Ovary (tissue), 3 donors: ENCODE measurements at regions not wholly inside any gene's neighbourhood (a gene's known extent, or its start where the extent isn't known, plus 50 kb on each side); places are given as distances from the start of the nearest gene placed in this dataset.

Experiments used
- EP300 ChIP-seq: sonication (generic); formaldehyde crosslinking; IDR thresholded peaks from one replicate; pipeline ENCODE4 v1.6.1; 2017; ENCODE audit warnings: antibody characterized with exemption
- POLR2A ChIP-seq: fragments of 450-650 bp; IDR thresholded peaks from one replicate; pipeline ENCODE4 v1.6.1; 2017; ENCODE audit warnings: antibody characterized with exemption, mild to moderate bottlenecking, moderate library complexity
- TF ChIP-seq, protein P1 (sequence below), 3 donors: fragments of 450-650 bp in 2 of 3; fragments of 200-600 bp in 1 of 3; IDR thresholded peaks; one replicate each; pipeline versions ENCODE4 v1.5.1 to v1.8.0; 2016 to 2022; ENCODE audit warnings: antibody characterized with exemption in 3 of 3, mild to moderate bottlenecking in 1 of 3
- donor health status: DM: no; HTN: no; CAD: no.

DNA sequence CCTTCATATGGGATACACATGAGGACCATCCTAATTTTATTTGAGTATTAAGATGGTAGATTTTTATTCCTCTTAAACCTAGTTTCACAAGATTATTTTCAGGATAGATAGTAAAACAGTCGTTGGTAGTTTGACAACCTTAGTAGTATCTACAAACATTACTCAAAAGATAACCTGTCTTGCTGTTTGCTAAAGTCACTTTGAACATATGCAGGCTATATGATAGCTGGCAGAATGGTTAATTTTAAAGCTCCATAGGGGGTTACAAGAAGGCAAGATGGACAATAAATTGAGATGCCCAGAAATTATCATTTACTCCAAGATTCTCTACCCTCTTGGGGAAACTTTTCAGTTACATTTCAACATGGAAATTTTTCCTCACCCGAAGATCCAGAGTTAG is 525.7 kb downstream of the SOX5 start:
- TF ChIP-seq POLR2A (no peak), EP300 (no peak)
- TF ChIP-seq, protein P1, sequence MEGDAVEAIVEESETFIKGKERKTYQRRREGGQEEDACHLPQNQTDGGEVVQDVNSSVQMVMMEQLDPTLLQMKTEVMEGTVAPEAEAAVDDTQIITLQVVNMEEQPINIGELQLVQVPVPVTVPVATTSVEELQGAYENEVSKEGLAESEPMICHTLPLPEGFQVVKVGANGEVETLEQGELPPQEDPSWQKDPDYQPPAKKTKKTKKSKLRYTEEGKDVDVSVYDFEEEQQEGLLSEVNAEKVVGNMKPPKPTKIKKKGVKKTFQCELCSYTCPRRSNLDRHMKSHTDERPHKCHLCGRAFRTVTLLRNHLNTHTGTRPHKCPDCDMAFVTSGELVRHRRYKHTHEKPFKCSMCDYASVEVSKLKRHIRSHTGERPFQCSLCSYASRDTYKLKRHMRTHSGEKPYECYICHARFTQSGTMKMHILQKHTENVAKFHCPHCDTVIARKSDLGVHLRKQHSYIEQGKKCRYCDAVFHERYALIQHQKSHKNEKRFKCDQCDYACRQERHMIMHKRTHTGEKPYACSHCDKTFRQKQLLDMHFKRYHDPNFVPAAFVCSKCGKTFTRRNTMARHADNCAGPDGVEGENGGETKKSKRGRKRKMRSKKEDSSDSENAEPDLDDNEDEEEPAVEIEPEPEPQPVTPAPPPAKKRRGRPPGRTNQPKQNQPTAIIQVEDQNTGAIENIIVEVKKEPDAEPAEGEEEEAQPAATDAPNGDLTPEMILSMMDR (IDR thresholded peaks at IDR 0.05): no peak
